Mucosa of descending colon (tissue), 3 donors: ENCODE measurements at regions not wholly inside any gene's neighbourhood (a gene's known extent, or its start where the extent isn't known, plus 50 kb on each side); places are given as distances from the start of the nearest gene placed in this dataset.

ENCODE experiments used
- ATAC-seq: fragments of 200-7000 bp; cut with Tn5 transposase; one replicate; pipeline ENCODE4 v1.9.1; 2020; ENCODE audit warnings: mild to moderate bottlenecking, moderate library complexity
- DNase-seq, 3 donors: peaks; one replicate each; pipeline ENCODE4 v3.0.0-alpha.2; 2020
- H3K36me3 ChIP-seq: fragments of 200-600 bp; one replicate; pipeline ENCODE4 v1.8.0; 2021; ENCODE audit warnings: low read depth, mild to moderate bottlenecking
- H3K4me1 ChIP-seq: fragments of 200-600 bp; one replicate; pipeline ENCODE4 v1.8.0; 2021; ENCODE audit warnings: low read depth, mild to moderate bottlenecking
- H3K4me3 ChIP-seq: fragments of 200-600 bp; one replicate; pipeline ENCODE4 v1.8.0; 2021; ENCODE audit warnings: mild to moderate bottlenecking
- H3K9me3 ChIP-seq: fragments of 200-600 bp; one replicate; pipeline ENCODE4 v1.8.0; 2021; ENCODE audit warnings: mild to moderate bottlenecking
- CTCF ChIP-seq: fragments of 200-600 bp; IDR thresholded peaks from one replicate; pipeline ENCODE4 v1.8.0; 2022; ENCODE audit warnings: antibody characterized with exemption, mild to moderate bottlenecking
- intact Hi-C, 2 donors: fragments of 100-400 bp; cut with DNase I in 1 of 2; cut with micrococcal nuclease in 1 of 2; formaldehyde crosslinking; loops; one replicate each; pipeline versions ENCODE4 v1.11.0 to v1.11.1; 2022; cut with DNase I, micrococcal nuclease
- donor health status: DM: no; HTN: no; CAD: no; lungs with moderate emphysema.
- donor health status: DM: no; HTN: no; CAD: no.
- donor health status: DM: no; HTN: yes; CAD: no.

GRCh38 chr16:52718046-52718445 lies 171.1 kb upstream of the TOX3 start:
- H3K4me1 ChIP-seq = no peaks in the 10 kb centered on the region
- TF ChIP-seq CTCF = no peak
- no peaks in the 10 kb centered on the region for H3K9me3 ChIP-seq
- no peak for ATAC-seq
- no peaks in the 10 kb centered on the region for H3K36me3 ChIP-seq
- no peak overlapping the region for H3K4me3 ChIP-seq
- DNase-seq = no peak
- intact Hi-C loops = no loop called here

GRCh38 chr16:52713740-52714139 lies 166.8 kb upstream of the TOX3 start:
- DNase-seq (no peak), ATAC-seq (no peak)
- H3K4me1 ChIP-seq = no peaks in the 10 kb centered on the region
- H3K36me3 ChIP-seq = no peaks in the 10 kb centered on the region
- H3K9me3 ChIP-seq = no peaks in the 10 kb centered on the region
- no peak for TF ChIP-seq CTCF
- intact Hi-C loops = no loop called here
- H3K4me3 ChIP-seq = no peak overlapping the region

- no peak overlapping the region for H3K4me3 ChIP-seq
- ATAC-seq (no peak), DNase-seq (no peak)
- intact Hi-C loops = no loop called here
- no peaks in the 10 kb centered on the region for H3K36me3 ChIP-seq
- no peak for TF ChIP-seq CTCF
- no peaks in the 10 kb centered on the region for H3K9me3 ChIP-seq
- no peaks in the 10 kb centered on the region for H3K4me1 ChIP-seq
Observed at GRCh38 chr16:52709306-52709705, 162.4 kb upstream of the TOX3 start.

- Histone ChIP-seq H3K9me3 (no peaks in the 10 kb centered on the region), H3K4me3 (no peak overlapping the region), H3K36me3 (no peaks in the 10 kb centered on the region), H3K4me1 (no peaks in the 10 kb centered on the region)
- intact Hi-C loops = no loop called here
- no peak for TF ChIP-seq CTCF
- DNase-seq (no peak), ATAC-seq (no peak)
Observed at GRCh38 chr16:52708476-52708875, 161.5 kb upstream of the TOX3 start.

- intact Hi-C loops = no loop called here
- Histone ChIP-seq H3K4me1 (no peaks in the 10 kb centered on the region), H3K36me3 (no peaks in the 10 kb centered on the region), H3K9me3 (no peaks in the 10 kb centered on the region), H3K4me3 (no peak overlapping the region)
- TF ChIP-seq CTCF = no peak
- ATAC-seq = no peak
- no peak for DNase-seq
Observed at GRCh38 chr16:52707676-52708337, 160.9 kb upstream of the TOX3 start.

GRCh38 chr16:52705122-52705521 lies 158.2 kb upstream of the TOX3 start:
- intact Hi-C loops = no loop called here
- DNase-seq (no peak), ATAC-seq (no peak)
- Histone ChIP-seq H3K4me1 (no peaks in the 10 kb centered on the region), H3K9me3 (no peaks in the 10 kb centered on the region), H3K4me3 (no peak overlapping the region), H3K36me3 (no peaks in the 10 kb centered on the region)
- no peak for TF ChIP-seq CTCF
